NCI-H1092 treated with DMSO at 0.1 percent for 48 hours (cell line): ENCODE measurements at regions not wholly inside any gene's neighbourhood (a gene's known extent, or its start where the extent isn't known, plus 50 kb on each side); places are given as distances from the start of the nearest gene placed in this dataset.

ENCODE experiments used
- DNase-seq: peaks from one replicate; lab custom pipeline; 2025; lab: John Stamatoyannopoulos, UW

- DNase-seq: no peak
Measured at GRCh38 chr18:73918816-73919215, 228.8 kb downstream of the FBXO15 start.

- no peak for DNase-seq
Measured at GRCh38 chr18:73917046-73917445, 230.6 kb downstream of the FBXO15 start.

- DNase-seq: no peak
Measured at GRCh38 chr18:73913505-73913904, 234.1 kb downstream of the FBXO15 start.

GRCh38 chr18:73908323-73908722, 239.3 kb downstream of the FBXO15 start:
- no peak for DNase-seq

GRCh38 chr18:73901566-73901965, 246.1 kb downstream of the FBXO15 start:
- DNase-seq: no peak

- no peak for DNase-seq
Measured at GRCh38 chr18:73901151-73901550, 246.5 kb downstream of the FBXO15 start.

GRCh38 chr18:73900106-73900835, 247.4 kb downstream of the FBXO15 start:
- DNase-seq: no peak

- DNase-seq: no peak
Measured at GRCh38 chr18:73897517-73897916, 250.1 kb downstream of the FBXO15 start.

GRCh38 chr18:73896685-73897084, 250.9 kb downstream of the FBXO15 start:
- no peak for DNase-seq

GRCh38 chr18:73895701-73896100, 251.9 kb downstream of the FBXO15 start:
- DNase-seq: no peak

- DNase-seq: no peak
Measured at GRCh38 chr18:73893880-73894279, 253.8 kb downstream of the FBXO15 start.

GRCh38 chr18:73891572-73892421, 255.8 kb downstream of the FBXO15 start:
- no peak for DNase-seq

GRCh38 chr18:73888565-73888964, 259.1 kb downstream of the FBXO15 start:
- no peak for DNase-seq

- DNase-seq: no peak
Measured at GRCh38 chr18:73887801-73888200, 259.8 kb downstream of the FBXO15 start.

GRCh38 chr18:73884868-73885267, 262.8 kb downstream of the FBXO15 start:
- no peak for DNase-seq

- DNase-seq: no peak
Measured at GRCh38 chr18:73881396-73881917, 266.2 kb downstream of the FBXO15 start.

GRCh38 chr18:73880387-73880786, 267.2 kb downstream of the FBXO15 start:
- DNase-seq: no peak

- DNase-seq: no peak
Measured at GRCh38 chr18:73879766-73880165, 267.9 kb downstream of the FBXO15 start.

GRCh38 chr18:73879328-73879727, 268.3 kb downstream of the FBXO15 start:
- no peak for DNase-seq

GRCh38 chr18:73869182-73869581, 278.5 kb downstream of the FBXO15 start:
- no peak for DNase-seq

GRCh38 chr18:73861771-73862170, 285.9 kb downstream of the FBXO15 start:
- no peak for DNase-seq

- DNase-seq: no peak
Measured at GRCh38 chr18:73859837-73860397, 287.7 kb downstream of the FBXO15 start.
